HEK293T (cell line): ENCODE measurements at regions not wholly inside any gene's neighbourhood (a gene's known extent, or its start where the extent isn't known, plus 50 kb on each side); places are given as distances from the start of the nearest gene placed in this dataset.

Experiments used
- ARNT ChIP-seq: fragments of 450-650 bp; IDR thresholded peaks from 2 replicates; pipeline ENCODE4 v1.6.1; 2017; ENCODE audit warnings: mild to moderate bottlenecking
- BHLHE40 ChIP-seq: fragments of 450-650 bp; IDR thresholded peaks from 2 replicates; pipeline ENCODE4 v1.6.1; 2016; ENCODE audit warnings: mild to moderate bottlenecking, moderate library complexity, borderline replicate concordance
- ELF4 ChIP-seq: fragments of 450-650 bp; IDR thresholded peaks from 2 replicates; pipeline ENCODE4 v1.6.1; 2017; ENCODE audit warnings: antibody characterized with exemption
- FOXK2 ChIP-seq: fragments of 450-650 bp; IDR thresholded peaks from 2 replicates; pipeline ENCODE4 v1.6.1; 2016; ENCODE audit warnings: mild to moderate bottlenecking
- FOXM1 ChIP-seq: fragments of 450-650 bp; IDR thresholded peaks from 2 replicates; pipeline ENCODE4 v1.6.1; 2017; ENCODE audit warnings: mild to moderate bottlenecking, borderline replicate concordance
- L3MBTL2 ChIP-seq: fragments of 450-650 bp; conservative IDR thresholded peaks from 2 replicates; pipeline ENCODE4 v1.6.1; 2016; ENCODE audit warnings: mild to moderate bottlenecking
- LEF1 ChIP-seq: fragments of 450-650 bp; IDR thresholded peaks from 2 replicates; pipeline ENCODE4 v1.6.1; 2017; ENCODE audit warnings: mild to moderate bottlenecking, borderline replicate concordance
- NFRKB ChIP-seq: fragments of 450-650 bp; IDR thresholded peaks from 2 replicates; pipeline ENCODE4 v1.6.1; 2016; ENCODE audit warnings: mild to moderate bottlenecking, moderate library complexity
- SP1 ChIP-seq: fragments of 450-650 bp; IDR thresholded peaks from 2 replicates; pipeline ENCODE4 v1.6.1; 2017
- SUZ12 ChIP-seq: fragments of 450-650 bp; IDR thresholded peaks from 2 replicates; pipeline ENCODE4 v1.6.1; 2016; ENCODE audit warnings: mild to moderate bottlenecking
- TARDBP ChIP-seq: fragments of 450-650 bp; IDR thresholded peaks from 2 replicates; pipeline ENCODE4 v1.6.1; 2016
- ZNF384 ChIP-seq: fragments of 450-650 bp; IDR thresholded peaks from 2 replicates; pipeline ENCODE4 v1.6.1; 2016

DNA sequence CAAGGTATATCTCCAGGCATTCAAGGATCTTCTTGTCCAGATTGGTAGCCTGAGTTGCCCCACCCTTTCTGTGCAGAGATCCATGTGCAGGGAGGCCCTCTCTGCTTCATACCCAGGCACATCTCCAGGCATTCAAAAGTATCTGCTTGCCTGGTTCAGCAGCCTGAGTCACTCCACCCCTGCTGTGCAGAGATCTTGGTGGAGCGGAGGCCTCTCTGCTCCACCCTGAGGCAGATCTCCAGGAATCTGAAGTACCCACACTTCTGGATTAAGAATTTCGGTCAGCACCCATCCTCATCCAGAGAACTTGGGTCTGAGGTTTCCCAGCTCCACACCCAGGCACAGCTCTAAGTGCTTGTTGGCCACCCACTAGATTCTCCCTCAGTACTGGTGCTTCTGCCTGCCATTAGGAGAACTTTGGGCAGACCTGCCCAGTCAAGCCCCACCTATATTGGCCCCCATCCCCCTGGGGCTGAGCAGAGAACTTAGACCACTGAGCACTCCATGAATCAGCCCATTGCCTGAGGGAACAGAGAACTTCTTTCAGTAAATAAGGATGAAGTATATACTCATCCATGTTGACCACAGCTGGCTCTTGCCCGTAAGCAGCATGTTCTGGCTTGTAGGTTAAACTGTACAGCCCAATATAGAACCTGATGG is 199.5 kb upstream of the ZCCHC13 start:
- TF ChIP-seq BHLHE40 (no peak), FOXM1 (no peak), LEF1 (no peak), TARDBP (no peak), SUZ12 (no peak), L3MBTL2 (no peak), FOXK2 (no peak), SP1 (no peak), NFRKB (no peak), ELF4 (no peak), ARNT (no peak), ZNF384 (no peak)
